ENCODE measurements at regions not wholly inside any gene's neighbourhood (a gene's known extent, or its start where the extent isn't known, plus 50 kb on each side); places are given as distances from the start of the nearest gene placed in this dataset.
A peak's percentile ranks its signal among the peaks of the same experiment; 100 is the strongest.

DNA sequence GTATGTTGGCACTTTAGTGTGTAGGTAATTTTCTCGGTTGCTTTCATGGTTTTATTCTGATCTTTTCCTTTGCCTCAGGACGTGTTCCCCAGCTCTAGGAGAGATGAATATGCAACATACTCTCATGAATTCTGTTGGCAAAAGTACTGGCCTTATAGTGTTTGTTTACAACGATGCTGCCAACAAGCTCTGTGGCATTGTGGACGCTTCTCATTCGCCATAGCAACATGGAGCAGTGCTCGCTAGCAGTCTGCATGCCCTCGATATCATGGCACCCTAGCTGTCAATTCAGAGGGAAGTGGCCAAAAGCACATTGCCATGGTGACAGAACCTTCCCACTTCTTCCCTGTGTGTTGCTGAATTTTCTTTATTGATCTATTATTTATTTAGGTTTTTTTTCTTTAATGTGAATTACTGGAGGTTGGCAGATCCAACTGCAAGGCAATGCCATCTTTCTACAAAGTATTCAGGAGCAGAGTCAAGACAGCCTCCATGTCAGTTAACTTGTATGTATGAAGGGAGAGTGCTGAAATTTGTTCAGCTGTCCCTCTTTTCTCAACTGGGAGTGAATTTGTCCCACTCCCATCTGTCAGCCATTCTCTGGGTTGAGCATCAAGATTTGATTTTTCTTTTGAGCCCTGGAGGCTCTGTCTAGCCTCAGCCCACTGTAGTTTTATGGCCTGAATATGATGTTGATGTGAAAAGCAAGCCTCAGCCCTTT lies 224.9 kb upstream of the VCX3A start:
- no peak for DNase-seq
- H3K9me3 Mint-ChIP-seq, result peaks cover 3% of the 10 kb centered on the region
- no peaks in the 10 kb centered on the region for H3K4me1 Mint-ChIP-seq (ENCODE audit: low read depth)
- H3K36me3 Mint-ChIP-seq (ENCODE audit: low read depth), result no peaks in the 10 kb centered on the region
- H3K4me3 Mint-ChIP-seq, result no peak overlapping the region
- intact Hi-C loops (cut with micrococcal nuclease), result no loop called here
- H3K27ac Mint-ChIP-seq, result no peak overlapping the region
- CTCF ChIA-PET, result no interaction called here
- no peaks in the 10 kb centered on the region for H3K27me3 Mint-ChIP-seq (ENCODE audit: low read depth)

DNA sequence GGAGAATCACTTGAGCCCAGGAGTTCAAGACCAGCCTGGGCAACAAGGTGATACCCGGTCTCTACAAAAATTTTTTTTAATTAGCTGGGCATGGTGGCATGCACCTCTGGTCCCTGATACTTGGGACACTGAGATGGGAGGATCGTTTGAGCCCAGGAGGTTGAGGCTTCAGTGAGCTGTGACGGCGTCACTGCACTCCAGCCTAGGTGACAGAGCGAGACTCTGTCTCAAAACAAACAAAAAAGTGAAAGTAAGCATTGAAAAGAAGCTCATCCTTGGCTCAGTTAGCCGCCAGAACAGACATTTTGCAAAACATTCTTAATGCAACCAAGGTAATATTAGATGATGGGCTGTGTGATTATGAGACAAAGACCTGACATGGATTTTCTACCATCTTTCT lies 223.3 kb upstream of the VCX3A start:
- CTCF ChIA-PET, result no interaction called here
- no peak overlapping the region for H3K4me3 Mint-ChIP-seq
- intact Hi-C loops (cut with micrococcal nuclease), result no loop called here
- H3K36me3 Mint-ChIP-seq (ENCODE audit: low read depth), result no peaks in the 10 kb centered on the region
- H3K27ac Mint-ChIP-seq, result no peak overlapping the region
- no peaks in the 10 kb centered on the region for H3K27me3 Mint-ChIP-seq (ENCODE audit: low read depth)
- H3K4me1 Mint-ChIP-seq (ENCODE audit: low read depth), result no peaks in the 10 kb centered on the region
- no peak for DNase-seq
- H3K9me3 Mint-ChIP-seq, result peaks cover 7% of the 10 kb centered on the region

DNA sequence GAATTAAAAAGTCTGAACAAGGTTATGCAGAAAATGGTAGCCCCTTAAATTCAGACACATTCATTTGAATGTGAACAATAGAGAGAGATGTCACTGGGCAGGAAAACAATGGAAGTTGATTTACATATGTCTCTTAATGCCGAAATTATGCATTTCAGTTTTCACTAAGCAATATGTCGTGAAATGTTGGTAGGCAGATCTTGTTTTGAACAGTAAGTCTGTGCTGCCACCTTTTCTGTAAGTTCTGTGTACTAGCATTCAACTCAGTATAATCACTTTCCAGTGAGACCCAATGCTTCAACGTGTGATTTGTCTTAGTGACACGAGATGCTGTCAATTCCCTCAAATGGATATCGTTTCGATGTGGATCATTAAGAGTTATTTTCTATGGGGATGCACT lies 222.7 kb upstream of the VCX3A start:
- H3K4me1 Mint-ChIP-seq (ENCODE audit: low read depth), result no peaks in the 10 kb centered on the region
- H3K27me3 Mint-ChIP-seq (ENCODE audit: low read depth), result no peaks in the 10 kb centered on the region
- CTCF ChIA-PET, result no interaction called here
- no peak overlapping the region for H3K4me3 Mint-ChIP-seq
- H3K27ac Mint-ChIP-seq, result no peak overlapping the region
- intact Hi-C loops (cut with micrococcal nuclease), result no loop called here
- no peaks in the 10 kb centered on the region for H3K36me3 Mint-ChIP-seq (ENCODE audit: low read depth)
- H3K9me3 Mint-ChIP-seq, result peaks cover 7% of the 10 kb centered on the region
- DNase-seq, result no peak

- Mint-ChIP-seq H3K36me3 (ENCODE audit: low read depth) (no peaks in the 10 kb centered on the region), H3K4me3 (no peak overlapping the region), H3K4me1 (ENCODE audit: low read depth) (no peaks in the 10 kb centered on the region), H3K27ac (no peak overlapping the region), H3K9me3 (peaks cover under 1% of the 10 kb centered on the region), H3K27me3 (ENCODE audit: low read depth) (no peaks in the 10 kb centered on the region)
- no peak for DNase-seq
- intact Hi-C loops (cut with micrococcal nuclease), result no loop called here
- CTCF ChIA-PET, result no interaction called here
These were observed 213.7 kb upstream of the VCX3A start for GRCh38 chrX:6748595-6748994.

- H3K27me3 Mint-ChIP-seq (ENCODE audit: low read depth), result no peaks in the 10 kb centered on the region
- no peak overlapping the region for H3K27ac Mint-ChIP-seq
- peak; percentile 5 for DNase-seq
- H3K36me3 Mint-ChIP-seq (ENCODE audit: low read depth), result no peaks in the 10 kb centered on the region
- CTCF ChIA-PET, result no interaction called here
- intact Hi-C loops (cut with micrococcal nuclease), result no loop called here
- H3K9me3 Mint-ChIP-seq, result no peaks in the 10 kb centered on the region
- no peak overlapping the region for H3K4me3 Mint-ChIP-seq
- no peaks in the 10 kb centered on the region for H3K4me1 Mint-ChIP-seq (ENCODE audit: low read depth)
These were observed 203.9 kb upstream of the VCX3A start for GRCh38 chrX:6738518-6739470.

GRCh38 chrX:6734844-6735634 lies 200.1 kb upstream of the VCX3A start:
- CTCF ChIA-PET, result no interaction called here
- H3K4me1 Mint-ChIP-seq (ENCODE audit: low read depth), result no peaks in the 10 kb centered on the region
- DNase-seq, result no peak
- intact Hi-C loops (cut with micrococcal nuclease), result no loop called here
- H3K27ac Mint-ChIP-seq, result no peak overlapping the region
- peaks cover 2% of the 10 kb centered on the region for H3K27me3 Mint-ChIP-seq (ENCODE audit: low read depth)
- no peaks in the 10 kb centered on the region for H3K36me3 Mint-ChIP-seq (ENCODE audit: low read depth)
- no peaks in the 10 kb centered on the region for H3K9me3 Mint-ChIP-seq
- no peak overlapping the region for H3K4me3 Mint-ChIP-seq

- no peaks in the 10 kb centered on the region for H3K4me1 Mint-ChIP-seq (ENCODE audit: low read depth)
- intact Hi-C loops (cut with micrococcal nuclease), result no loop called here
- no peaks in the 10 kb centered on the region for H3K36me3 Mint-ChIP-seq (ENCODE audit: low read depth)
- no peak for DNase-seq
- H3K27ac Mint-ChIP-seq, result no peak overlapping the region
- no peak overlapping the region for H3K4me3 Mint-ChIP-seq
- CTCF ChIA-PET, result no interaction called here
- peaks cover 2% of the 10 kb centered on the region for H3K27me3 Mint-ChIP-seq (ENCODE audit: low read depth)
- H3K9me3 Mint-ChIP-seq, result no peaks in the 10 kb centered on the region
These were observed 197.2 kb upstream of the VCX3A start for GRCh38 chrX:6732101-6732500.

DNA sequence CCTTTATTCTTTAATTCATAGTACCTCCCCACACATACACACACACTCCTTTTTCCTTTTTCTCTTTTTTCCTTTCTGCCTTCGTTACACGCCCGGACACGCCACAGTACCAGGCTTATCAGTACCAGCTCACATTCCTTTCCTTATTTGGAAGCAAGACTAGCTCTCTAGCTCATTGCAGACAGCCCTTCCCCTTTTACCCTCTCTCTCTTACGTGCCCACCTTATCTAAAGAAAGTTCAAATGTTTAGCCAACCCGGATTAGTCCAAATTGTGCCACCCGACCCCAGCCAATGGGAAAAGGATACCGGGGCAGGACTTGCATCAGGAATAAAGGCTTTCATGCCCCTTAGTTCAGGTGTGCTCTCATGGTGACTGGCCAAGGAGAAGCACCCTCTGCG lies 194.7 kb upstream of the VCX3A start:
- no peak overlapping the region for H3K4me3 Mint-ChIP-seq

DNA sequence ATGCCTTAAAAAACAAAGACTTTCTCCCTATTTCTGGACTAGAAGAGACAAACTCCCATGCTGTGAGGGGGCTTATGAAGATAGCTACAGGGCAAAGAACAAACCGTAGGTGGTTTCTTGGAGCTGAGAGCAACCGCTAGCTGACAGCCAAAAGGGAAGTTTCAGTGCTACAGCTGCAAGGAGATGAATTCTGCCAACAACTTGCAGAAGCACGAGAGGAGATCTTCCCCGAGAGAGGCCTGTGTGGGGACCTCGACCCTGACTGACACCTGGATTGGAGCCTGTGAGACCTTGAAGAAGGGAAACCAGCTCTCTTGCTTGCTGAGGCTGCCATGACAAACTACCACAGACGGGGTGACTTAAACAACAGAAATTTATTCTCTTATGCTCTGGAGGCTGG lies 183.8 kb upstream of the VCX3A start:
- Mint-ChIP-seq H3K4me3 (no peak overlapping the region), H3K4me1 (ENCODE audit: low read depth) (no peaks in the 10 kb centered on the region), H3K27ac (no peak overlapping the region), H3K9me3 (no peaks in the 10 kb centered on the region), H3K27me3 (ENCODE audit: low read depth) (no peaks in the 10 kb centered on the region), H3K36me3 (ENCODE audit: low read depth) (no peaks in the 10 kb centered on the region)
- intact Hi-C loops (cut with micrococcal nuclease), result no loop called here
- no peak for DNase-seq
- CTCF ChIA-PET, result no interaction called here

More for the DNA sequence above, 194.7 kb upstream of the VCX3A start:
- Mint-ChIP-seq H3K27ac (no peak overlapping the region), H3K4me1 (ENCODE audit: low read depth) (no peaks in the 10 kb centered on the region), H3K36me3 (ENCODE audit: low read depth) (no peaks in the 10 kb centered on the region), H3K9me3 (no peaks in the 10 kb centered on the region), H3K27me3 (ENCODE audit: low read depth) (peaks cover 2% of the 10 kb centered on the region)
- CTCF ChIA-PET, result no interaction called here
- intact Hi-C loops (cut with micrococcal nuclease), result no loop called here
- no peak for DNase-seq

- Mint-ChIP-seq H3K27ac (no peak overlapping the region), H3K4me3 (no peak overlapping the region), H3K27me3 (ENCODE audit: low read depth) (no peaks in the 10 kb centered on the region), H3K9me3 (no peaks in the 10 kb centered on the region), H3K4me1 (ENCODE audit: low read depth) (no peaks in the 10 kb centered on the region), H3K36me3 (ENCODE audit: low read depth) (no peaks in the 10 kb centered on the region)
- intact Hi-C loops (cut with micrococcal nuclease), result no loop called here
- no peak for DNase-seq
- CTCF ChIA-PET, result no interaction called here
These were observed 173.9 kb upstream of the VCX3A start for GRCh38 chrX:6708676-6709380.

DNA sequence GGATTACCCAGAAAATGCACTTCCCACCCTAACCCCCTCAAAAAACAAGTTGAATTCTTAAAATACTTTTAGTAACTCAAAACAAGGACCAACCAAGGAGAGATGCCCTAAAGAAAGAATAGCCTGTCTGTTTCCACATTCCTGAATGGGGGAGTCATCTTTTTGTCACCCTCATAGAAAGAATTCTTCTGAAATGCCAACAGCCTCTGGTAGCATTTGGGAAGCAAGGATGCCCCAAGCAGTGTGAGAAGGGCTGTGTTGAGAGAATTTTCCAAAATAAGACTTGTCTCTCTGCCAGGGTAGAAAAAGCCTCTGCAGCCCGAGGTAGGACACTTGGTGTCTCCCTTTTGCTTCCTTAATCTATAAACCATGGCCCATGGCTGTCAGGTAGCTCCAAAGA lies 173.1 kb upstream of the VCX3A start:
- no peaks in the 10 kb centered on the region for H3K36me3 Mint-ChIP-seq (ENCODE audit: low read depth)
- CTCF ChIA-PET, result no interaction called here
- H3K27me3 Mint-ChIP-seq (ENCODE audit: low read depth), result no peaks in the 10 kb centered on the region
- no peaks in the 10 kb centered on the region for H3K4me1 Mint-ChIP-seq (ENCODE audit: low read depth)
- no peak overlapping the region for H3K27ac Mint-ChIP-seq
- intact Hi-C loops (cut with micrococcal nuclease), result no loop called here
- H3K9me3 Mint-ChIP-seq, result no peaks in the 10 kb centered on the region
- H3K4me3 Mint-ChIP-seq, result no peak overlapping the region
- no peak for DNase-seq

DNA sequence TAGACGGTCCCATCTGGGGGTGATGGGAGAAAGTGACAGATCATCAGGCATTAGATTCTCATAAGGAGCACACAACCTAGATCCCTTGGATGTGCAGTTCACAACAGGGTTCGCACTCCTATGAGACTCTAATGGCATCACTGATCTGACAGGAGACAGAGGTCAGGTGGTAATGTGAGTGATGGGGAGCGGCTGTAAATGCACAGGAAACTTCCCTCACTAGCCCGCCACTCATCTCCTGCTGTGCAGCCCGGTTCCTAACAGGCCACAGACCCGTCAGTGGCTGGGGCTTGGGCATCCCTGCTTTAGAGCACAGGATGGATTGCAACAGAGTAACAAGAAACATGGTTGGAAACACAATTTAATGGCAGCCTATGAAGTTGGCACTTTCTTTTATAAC lies 172.6 kb upstream of the VCX3A start:
- Mint-ChIP-seq H3K9me3 (no peaks in the 10 kb centered on the region), H3K27ac (no peak overlapping the region)
- intact Hi-C loops (cut with micrococcal nuclease), result no loop called here

More for the DNA sequence above, 172.6 kb upstream of the VCX3A start:
- Mint-ChIP-seq H3K4me3 (no peak overlapping the region), H3K4me1 (ENCODE audit: low read depth) (no peaks in the 10 kb centered on the region), H3K36me3 (ENCODE audit: low read depth) (no peaks in the 10 kb centered on the region), H3K27me3 (ENCODE audit: low read depth) (no peaks in the 10 kb centered on the region)
- no peak for DNase-seq
- CTCF ChIA-PET, result no interaction called here

All from activated naive CD4-positive, alpha-beta T cell treated with anti-CD3 and anti-CD28 coated beads for 36 hours (primary cell).